ENCODE measurements at regions not wholly inside any gene's neighbourhood (a gene's known extent, or its start where the extent isn't known, plus 50 kb on each side); places are given as distances from the start of the nearest gene placed in this dataset.

- TF ChIP-seq POLR2A (IDR thresholded peaks at IDR 0.05) = no peak
- TF ChIP-seq CTCF (IDR thresholded peaks at IDR 0.05) = no peak
Measured at GRCh38 chr20:50294164-50295088, 103.8 kb downstream of the CEBPB start.

Data from right lobe of liver (tissue), 4 donors.